HG03095 (cell line): ENCODE measurements at regions not wholly inside any gene's neighbourhood (a gene's known extent, or its start where the extent isn't known, plus 50 kb on each side); places are given as distances from the start of the nearest gene placed in this dataset.

ENCODE experiments used
- ATAC-seq: cut with Tn5 transposase; IDR thresholded peaks from one replicate; pipeline ENCODE4 v1.9.1; 2021; ENCODE audit warnings: moderate library complexity; ENCODE audit not compliant: unreplicated experiment

DNA sequence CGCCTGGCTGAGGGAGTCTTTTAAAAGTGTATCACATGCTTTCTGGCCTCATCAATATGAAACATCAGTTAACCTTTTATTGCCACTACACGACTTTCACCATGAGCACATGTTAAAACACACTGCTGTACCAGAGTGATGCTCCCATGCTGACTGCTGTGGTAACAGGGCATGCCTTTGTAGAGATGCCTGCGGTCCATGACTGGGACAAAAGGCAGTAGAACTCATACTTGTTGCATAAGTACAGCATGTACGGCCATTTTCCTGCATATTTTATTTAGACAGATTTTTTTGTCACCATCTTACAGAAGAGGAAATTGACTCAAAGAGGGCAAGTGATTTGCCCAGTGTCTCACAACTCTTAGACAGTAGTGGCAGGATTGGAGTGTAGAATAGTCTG lies 105.7 kb upstream of the ADAMTSL1 start:
- ATAC-seq: no peak

DNA sequence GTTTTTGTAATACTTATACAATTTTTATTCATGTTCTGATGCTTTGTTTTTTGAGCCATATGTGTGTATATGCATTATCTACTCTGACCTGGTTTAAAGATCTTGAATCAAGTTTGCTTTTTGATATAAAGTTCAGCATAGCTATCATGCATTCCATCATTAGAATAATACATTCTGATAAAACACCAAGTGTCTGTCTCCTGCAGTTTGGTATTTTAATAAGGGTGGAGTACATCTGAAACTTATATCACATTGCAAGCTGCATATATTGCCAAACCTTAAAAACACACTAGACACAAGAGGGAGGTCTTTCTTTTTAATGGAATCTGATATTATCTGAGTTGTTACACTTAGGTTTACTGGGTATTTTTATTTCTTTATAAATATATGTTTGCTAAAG lies 102.8 kb upstream of the ADAMTSL1 start:
- no peak for ATAC-seq

DNA sequence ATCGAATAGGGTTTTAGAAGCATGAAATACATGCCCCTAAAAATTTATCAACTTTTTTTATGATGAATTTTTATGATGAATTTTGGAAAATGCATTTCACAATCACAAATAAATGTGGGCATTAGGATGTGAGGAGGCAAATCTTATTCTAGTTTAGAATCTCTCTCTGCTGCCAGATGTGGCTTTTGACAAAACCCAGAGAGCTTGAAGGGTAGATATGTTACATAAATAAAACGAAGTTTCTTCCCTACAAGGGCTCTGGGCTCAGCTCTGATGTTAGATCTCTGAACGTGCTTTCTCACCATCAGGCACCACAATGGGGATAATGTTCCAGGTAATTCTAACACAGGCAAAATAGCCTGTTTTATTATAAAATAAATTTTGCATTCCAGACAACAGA lies 102.3 kb upstream of the ADAMTSL1 start:
- ATAC-seq: no peak

DNA sequence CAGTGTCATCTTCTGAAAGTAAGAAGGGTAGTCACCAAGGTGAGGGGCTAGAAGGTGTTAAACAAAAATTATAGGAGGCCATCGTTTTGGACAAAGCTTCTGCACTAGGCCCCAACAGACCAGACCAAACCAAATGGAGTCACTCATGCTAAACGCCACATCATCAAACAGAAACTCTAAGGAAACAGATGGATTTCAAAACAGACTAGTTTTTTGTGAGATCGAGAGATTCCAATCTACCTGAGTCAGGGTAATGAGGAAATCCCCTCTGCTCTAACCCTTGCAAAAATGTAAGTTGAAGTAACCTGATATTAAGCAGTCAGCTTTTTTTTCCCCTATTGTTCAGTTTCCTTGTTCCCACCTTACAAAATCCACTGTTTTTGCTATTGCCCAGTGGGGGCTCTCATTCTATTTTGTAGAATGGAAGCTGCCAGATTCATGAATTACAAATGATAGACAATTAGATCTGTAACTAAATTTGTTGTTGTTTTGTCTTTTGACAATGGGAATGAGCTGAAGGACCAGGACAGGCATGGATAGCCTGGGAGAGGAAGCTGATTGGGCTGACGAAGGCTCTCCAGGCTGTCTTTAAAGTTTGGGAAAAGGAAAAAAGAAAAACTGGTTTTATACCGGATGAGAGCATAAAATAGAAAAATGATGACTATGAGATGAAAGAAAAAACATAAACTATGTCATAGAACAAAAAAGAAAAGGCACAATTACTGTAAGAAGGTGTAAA lies 94.7 kb upstream of the ADAMTSL1 start:
- no peak for ATAC-seq

DNA sequence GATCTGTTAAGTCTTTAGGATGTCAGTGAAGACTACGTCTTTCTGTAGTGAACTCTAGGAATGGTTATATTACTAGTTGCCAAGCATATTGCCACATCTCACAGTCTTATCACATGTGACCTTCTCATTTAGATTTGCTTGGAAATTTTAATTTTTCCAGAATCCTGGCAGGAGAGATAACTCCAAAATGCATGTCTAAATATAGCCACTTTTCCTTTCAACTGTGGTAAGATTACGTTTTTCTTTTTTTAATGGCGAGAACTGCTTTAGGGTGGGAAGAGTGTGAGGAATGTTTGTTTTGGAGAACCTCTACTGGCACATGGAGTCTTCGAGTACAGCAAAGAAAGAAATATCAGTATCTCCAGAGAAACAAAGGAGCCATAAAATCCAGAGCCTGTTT lies 91.7 kb upstream of the ADAMTSL1 start:
- ATAC-seq: no peak

DNA sequence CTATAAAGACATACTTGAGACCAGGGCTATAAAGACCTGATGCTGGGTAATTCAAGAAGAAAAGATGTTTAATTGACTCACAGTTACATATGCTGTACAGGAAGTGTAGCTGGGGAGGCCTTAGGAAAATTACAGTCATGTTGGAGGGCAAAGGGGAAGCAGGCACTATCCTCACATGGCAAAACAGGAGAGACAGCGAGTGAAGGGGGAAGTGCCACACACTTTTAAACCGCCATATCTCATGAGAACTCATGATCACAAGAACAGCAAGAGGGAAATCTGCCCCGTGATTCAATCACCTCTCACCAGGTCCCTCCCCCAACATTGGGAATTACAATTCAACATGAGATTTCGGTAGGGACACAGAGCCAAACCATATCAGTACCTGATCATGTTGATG lies 89.9 kb upstream of the ADAMTSL1 start:
- ATAC-seq: no peak

DNA sequence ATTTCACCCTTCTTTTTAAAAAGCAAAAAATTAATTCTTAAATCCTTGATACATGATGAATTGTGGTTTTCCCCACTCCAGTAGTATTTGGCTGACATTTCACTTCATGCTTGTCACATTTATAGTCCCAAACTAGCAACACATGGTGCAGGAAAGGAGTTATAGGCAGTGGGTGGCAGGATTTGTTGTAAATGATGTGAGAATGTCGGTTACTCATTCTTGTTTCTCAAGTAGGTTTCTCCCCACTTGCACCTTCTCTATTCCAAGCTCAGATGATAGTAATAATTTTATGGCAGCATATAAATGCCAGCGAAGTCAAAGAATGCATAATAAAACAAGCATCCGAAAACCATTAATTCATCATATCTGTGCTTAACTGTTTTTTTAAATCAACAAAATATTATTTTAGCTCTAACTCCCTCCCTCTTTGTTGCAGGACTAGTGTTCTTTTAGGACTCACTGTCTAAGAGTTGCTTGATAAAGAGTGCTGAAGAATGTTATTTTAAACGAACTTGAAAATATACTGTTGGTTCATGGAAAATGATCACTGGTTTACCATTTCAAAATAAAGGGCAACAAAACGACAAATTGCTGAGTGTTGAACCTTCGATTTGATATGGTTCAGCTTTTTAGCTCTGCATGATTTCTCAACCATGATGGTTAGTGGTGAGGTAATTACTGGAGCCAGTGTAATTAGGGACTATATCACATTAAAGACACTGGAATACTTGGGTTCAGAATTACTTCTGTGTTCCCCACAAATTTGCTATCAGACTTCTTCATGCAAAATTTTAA lies 88.1 kb upstream of the ADAMTSL1 start:
- ATAC-seq: no peak

DNA sequence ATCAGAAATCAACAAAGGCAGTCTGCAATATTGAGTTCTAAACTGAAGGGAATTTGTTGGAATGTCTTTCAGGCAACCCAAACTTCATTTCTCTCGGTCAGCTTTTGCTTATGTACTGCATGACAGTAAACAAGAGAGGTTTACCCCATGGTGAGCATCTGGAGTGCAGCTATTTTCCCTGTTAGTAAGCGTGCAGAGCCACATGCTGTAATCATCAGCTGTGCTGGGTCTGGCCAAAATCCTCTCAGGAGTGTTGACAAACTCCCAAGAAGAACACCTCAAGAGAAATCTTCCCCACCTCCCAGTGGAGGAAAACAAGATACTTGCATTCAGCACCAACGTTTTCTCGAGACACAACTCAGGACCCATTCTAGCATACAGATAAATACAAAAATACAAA lies 83.6 kb upstream of the ADAMTSL1 start:
- no peak for ATAC-seq

DNA sequence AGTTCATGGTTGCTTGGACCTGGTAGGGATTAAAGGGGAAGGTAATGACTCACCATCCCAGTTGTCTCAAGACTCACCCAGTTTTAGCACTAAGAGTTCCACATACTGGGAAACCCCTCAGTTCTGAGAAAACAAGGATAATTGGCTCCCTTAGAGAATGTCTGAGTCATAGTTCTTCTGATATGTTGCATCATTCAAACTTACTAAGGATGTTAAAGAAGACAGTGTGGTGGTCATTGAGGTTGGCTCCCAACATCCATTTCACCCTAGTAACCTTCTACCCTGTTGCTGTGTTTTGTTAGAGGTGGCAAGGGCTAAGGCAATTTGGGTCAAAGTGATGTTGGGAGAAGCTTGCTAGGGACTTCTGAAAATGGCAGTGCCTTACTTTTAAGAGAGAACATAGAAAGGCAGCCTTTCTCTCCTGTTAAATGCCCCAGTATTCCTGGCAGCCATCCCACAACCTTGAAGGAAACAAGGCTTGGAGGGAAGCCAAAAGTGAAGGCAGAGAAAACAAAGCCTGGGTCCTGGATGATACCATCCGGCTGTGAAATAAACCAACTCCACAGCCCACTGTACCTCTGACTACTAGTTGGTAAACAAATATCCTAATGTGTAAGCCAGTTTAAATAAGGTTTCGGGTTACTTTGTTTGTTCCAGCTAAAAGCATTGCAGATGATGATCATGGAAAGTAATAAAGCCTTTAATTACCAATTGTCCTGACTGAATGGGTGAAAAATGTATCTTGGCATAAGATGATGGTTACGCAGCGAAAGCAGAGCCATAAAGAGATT lies 80.4 kb upstream of the ADAMTSL1 start:
- ATAC-seq: no peak

DNA sequence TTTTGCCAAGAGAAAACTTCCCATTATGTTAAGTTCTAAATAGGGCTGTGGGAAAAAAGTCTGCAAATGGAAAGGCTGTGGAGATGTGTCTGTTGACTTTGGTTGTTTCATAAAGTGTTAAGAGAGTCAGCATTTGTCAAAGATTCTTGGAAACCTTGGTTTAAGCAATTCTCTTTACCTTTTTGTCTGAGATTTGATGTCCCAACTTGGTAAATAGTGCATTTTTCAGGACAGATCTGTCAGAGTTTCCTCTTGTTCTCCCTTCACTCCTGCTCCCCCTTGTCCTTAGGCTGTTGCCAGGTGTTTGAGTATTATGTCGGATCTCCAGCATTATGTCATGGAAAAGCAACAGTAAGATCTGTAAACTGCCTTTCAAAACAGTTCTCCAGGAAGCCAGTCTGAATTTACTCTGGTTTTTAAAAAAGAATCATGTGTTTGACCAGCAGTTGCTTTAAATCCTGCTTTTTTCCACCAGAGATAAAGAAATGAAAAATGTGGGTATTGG lies 79.1 kb upstream of the ADAMTSL1 start:
- no peak for ATAC-seq

DNA sequence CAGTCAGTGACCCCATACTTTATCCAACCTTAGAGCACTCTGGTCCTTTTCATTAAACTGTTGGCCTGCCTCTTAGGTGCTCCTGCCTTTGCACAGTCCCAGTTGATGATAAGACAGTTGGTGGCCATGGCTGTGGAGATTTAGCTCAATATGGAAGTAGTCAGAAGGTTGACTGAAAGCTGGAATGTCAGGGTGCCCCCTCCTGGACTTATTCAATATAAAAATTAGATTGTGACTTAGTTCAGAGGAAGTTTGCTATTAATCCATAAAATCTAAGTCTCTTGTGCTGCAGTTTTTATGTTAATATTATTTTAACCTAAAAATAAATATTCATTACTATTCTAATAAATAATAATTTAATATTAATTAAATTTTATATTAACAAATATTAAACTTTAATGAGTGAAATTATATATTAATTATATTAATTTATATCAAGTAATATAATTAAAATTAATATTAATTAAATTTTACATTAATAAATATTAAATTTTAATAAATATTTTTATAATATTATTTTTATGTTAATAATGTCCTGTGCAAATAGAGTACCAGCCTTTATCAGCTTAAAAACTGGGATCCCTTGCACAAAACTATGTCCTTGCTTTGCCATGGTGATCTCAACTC lies 77.7 kb upstream of the ADAMTSL1 start:
- ATAC-seq: no peak

DNA sequence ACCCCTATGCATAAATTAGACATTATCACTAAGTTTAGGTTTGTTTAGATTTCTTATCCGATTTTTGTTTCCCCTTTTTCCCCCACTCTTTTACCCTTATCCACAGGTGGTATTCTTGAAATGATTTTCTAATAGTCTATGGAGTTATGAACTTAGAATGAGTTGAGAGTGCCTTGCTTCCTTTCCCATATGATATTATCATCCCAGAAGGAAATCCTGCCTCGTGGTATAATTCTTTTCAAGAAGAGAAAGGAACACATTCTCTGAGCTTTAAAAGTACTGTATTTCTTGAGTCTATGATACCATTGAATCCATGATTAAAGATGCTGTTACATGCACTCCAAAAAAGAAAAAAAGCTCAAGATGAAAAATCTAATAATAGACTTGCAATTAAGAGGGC lies 76.9 kb upstream of the ADAMTSL1 start:
- ATAC-seq: no peak

DNA sequence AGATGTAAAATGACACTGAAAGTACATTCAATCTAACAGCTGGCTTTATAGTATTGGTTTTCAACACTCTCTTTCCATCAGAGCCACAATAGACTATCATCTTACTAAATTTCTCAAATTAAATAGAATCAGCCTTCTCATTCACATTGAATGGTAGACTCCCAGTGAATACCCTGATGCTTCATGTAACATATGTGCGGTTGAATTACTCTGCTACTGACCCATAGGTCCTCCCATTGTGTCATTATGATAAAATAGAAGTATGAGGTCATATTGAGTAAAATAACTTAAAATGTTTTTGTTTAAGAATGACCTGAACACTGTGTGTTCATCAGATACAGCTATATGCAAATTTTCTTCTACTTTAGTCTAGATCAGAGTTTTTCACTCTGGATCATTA lies 75.9 kb upstream of the ADAMTSL1 start:
- ATAC-seq: no peak

DNA sequence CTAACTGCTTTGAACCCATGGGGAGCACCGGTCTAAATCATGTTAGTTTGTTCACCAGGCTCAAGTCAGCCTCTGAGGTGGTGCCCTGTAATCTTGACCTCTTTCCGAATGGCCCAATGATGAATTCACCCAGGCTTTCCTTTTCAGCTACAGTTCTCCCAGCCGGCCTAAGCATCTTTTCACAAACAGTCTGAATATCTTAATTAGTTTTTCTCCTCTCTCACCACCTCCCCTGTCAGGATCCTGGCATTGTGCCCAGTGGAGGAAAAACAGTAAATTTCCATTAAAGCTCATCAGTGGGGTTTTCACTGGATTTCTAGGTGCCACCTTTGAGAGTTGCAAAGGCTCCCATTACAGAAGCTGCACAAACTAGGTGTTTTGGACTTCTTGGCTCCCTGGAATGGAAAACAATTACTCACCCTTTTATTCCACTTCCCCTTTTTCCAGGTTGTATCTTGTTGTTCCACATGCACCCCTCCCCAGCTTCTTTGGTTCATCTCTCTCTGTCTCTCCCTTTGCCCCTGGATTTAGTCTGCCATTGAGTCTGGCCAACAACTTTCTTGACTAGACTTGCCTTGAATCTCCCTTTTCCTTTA lies 69.4 kb upstream of the ADAMTSL1 start:
- no peak for ATAC-seq

DNA sequence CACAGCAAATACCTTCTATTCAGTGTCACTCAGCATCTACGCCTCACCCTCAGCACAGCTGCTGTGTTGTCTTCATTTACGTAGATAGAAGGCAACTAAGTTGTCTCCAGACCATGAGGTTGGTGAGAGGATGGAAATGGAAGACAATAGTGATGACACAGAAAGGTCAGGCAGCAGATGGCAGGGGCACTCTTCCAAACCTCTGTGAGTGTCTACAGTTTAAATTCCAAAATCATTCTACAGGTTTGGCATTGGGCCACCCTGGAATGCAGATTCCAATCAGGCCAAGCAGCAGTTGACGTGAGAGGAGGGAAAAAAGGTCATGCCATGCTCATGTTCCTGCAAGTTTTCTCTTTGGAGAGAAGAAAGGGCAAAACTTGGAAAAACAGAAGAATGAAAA lies 68.7 kb upstream of the ADAMTSL1 start:
- no peak for ATAC-seq

DNA sequence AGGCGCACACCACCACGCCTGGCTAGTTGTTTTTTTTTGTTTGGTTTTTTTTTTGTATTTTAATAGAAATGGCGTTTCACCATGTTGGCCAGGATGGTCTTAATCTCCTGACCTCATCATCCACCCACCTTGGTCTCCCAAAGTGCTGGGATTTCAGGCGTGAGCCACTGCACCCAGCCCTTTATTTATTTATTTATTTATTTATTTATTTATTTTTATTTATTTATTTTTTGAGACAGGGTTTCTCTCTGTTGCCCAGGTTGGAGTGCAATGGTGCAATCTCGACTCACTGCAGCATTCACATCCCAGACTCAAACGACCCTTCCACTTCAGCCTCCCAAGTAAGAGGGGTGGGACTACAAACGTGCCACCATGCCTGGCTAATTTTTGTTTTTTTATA lies 63.0 kb upstream of the ADAMTSL1 start:
- ATAC-seq: no peak

DNA sequence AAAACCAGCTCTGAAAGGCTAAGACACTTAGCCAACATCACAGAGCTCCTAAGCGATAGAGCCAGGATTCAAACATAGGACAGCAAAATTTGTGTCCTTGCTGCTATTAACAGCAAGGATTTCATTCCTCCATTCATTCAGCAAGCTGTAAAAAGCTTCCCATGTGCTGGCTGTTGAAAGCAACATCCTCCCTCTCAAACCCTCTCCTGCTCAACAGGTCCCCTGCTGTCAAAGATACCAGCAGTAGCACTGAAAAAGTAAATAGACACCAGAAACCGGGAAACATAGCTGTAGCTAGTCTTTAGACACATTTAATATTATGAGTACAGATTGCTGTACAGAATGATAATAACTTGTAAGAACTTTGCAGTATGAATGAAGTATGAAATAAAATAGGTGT lies 52.6 kb upstream of the ADAMTSL1 start:
- ATAC-seq: no peak

DNA sequence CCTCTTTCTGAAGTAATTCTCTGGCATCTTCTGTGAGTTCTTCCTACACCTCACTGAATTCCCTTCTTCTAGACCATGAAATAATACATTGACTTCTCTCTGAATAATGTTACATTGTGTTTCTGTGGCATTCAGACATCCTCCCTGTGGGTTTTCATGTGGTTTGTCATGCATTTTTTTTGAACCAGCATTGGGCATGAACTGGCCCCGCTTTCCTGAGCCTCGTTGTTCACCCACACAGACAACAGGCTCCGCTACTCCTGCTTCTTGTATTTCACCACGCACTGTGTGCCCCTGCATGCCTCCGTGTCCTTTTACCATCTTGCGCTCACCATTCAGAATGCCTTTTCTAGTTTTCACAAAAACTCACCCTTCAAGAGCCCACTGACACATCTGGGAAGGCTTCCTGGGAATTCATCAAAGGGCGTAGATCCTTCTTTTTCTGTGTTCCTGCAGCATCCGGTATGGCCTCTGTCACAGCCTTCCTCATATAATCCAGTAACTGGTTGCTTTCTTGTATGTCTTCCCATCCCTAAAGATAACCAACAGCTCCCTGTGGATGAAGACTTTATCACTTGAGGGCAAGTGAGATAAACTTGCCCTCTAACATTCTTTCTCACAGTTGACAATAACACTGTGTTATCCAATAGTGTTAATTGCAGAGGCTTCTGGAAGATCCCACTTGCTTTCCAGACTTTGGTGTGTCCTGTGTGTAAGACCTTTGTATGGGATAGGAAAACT lies 51.5 kb upstream of the ADAMTSL1 start:
- no peak for ATAC-seq

DNA sequence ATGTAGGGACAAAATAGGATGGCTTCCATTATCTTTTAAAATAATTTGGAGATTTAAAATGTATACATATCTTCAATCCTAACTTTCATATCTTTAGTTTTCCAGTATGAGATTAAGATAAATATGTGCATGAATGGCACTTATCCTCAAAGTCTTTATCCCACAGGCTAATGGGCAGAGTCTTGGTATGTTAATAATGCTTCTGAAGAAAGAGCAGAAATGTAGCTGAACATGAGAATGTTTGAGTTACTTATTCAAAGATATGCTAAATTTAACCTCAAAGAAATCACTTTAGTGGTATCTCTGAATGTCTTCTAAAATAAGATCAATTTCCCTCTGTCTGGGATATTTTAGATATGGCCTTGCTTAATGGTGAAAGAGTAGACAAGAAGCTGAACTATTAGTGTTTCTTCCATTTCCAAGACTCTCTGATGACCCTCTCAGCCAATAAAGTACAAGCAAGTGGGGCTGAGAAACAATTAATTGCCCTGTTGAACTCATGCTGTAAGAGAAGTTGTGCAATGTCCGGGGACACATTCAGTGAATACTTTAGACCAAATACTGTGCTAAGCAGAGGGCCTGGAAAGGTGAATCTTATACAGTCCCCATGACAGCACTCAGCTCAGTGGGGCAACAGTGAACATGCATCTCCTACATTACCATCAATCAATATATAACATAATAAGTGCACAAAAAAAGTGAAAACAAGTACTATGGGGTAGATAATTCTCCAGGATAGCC lies 50.0 kb upstream of the ADAMTSL1 start:
- ATAC-seq: no peak
